ENCODE measurements at regions not wholly inside any gene's neighbourhood (a gene's known extent, or its start where the extent isn't known, plus 50 kb on each side); places are given as distances from the start of the nearest gene placed in this dataset.
"Not testable (repeated sequence)": the region's sequence is repeated elsewhere in the genome, so short reads cannot be mapped to it uniquely, and the experiment has no call there.

GRCh38 chr15:54790693-54791092 lies 406.0 kb downstream of the RSL24D1 start:
- H4K20me1 ChIP-seq (ENCODE audit: low read depth), result no peaks in the 10 kb centered on the region
- H3K36me3 ChIP-seq, result no peaks in the 10 kb centered on the region
- peaks cover 32% of the 10 kb centered on the region for H3K9me3 ChIP-seq (ENCODE audit: low read depth)
- no peak overlapping the region for H3K4me3 Mint-ChIP-seq
- H3K4me1 Mint-ChIP-seq, result no peaks in the 10 kb centered on the region
- H3K4me3 ChIP-seq, result no peak overlapping the region
- no peaks in the 10 kb centered on the region for H3K27me3 ChIP-seq
- H3K79me2 ChIP-seq (ENCODE audit: low read depth), result no peaks in the 10 kb centered on the region
- H2AFZ ChIP-seq (replicated peaks), result no peak overlapping the region
- no peak for DNase-seq (ENCODE audit: low spot score)
- H3K27me3 Mint-ChIP-seq (ENCODE audit: insufficient read depth, low read depth), result no peaks in the 10 kb centered on the region
- TF ChIP-seq EZH2phosphoT487 (IDR thresholded peaks at IDR 0.05) (no peak), CTCF (IDR thresholded peaks at IDR 0.05) (no peak), EZH2 (IDR thresholded peaks at IDR 0.05) (no peak)
- H3K4me1 ChIP-seq, result no peaks in the 10 kb centered on the region
- H3K27ac ChIP-seq, result no peak overlapping the region
- no peak overlapping the region for H3K4me2 ChIP-seq
- H3K9me3 Mint-ChIP-seq, result no peaks in the 10 kb centered on the region
- no peak overlapping the region for H3K9ac ChIP-seq
- no peak overlapping the region for H3K27ac Mint-ChIP-seq
- no peaks in the 10 kb centered on the region for H3F3A ChIP-seq (ENCODE audit: low read depth)
- H3K36me3 Mint-ChIP-seq, result no peaks in the 10 kb centered on the region

- H3K4me1 Mint-ChIP-seq, result no peaks in the 10 kb centered on the region
- H3K79me2 ChIP-seq (ENCODE audit: low read depth), result no peaks in the 10 kb centered on the region
- H3F3A ChIP-seq (ENCODE audit: low read depth), result no peaks in the 10 kb centered on the region
- no peaks in the 10 kb centered on the region for H4K20me1 ChIP-seq (ENCODE audit: low read depth)
- H3K27ac Mint-ChIP-seq, result no peak overlapping the region
- H3K36me3 ChIP-seq, result no peaks in the 10 kb centered on the region
- no peak for TF ChIP-seq CTCF (IDR thresholded peaks at IDR 0.05)
- no peak for TF ChIP-seq EZH2 (IDR thresholded peaks at IDR 0.05)
- no peak for TF ChIP-seq EZH2phosphoT487 (IDR thresholded peaks at IDR 0.05)
- no peak overlapping the region for H3K4me2 ChIP-seq
- H3K27ac ChIP-seq, result no peak overlapping the region
- no peak overlapping the region for H3K4me3 ChIP-seq
- no peak overlapping the region for H3K4me3 Mint-ChIP-seq
- peaks cover 3% of the 10 kb centered on the region for H3K27me3 Mint-ChIP-seq (ENCODE audit: insufficient read depth, low read depth)
- peaks cover 22% of the 10 kb centered on the region for H3K9me3 ChIP-seq (ENCODE audit: low read depth)
- no peak overlapping the region for H2AFZ ChIP-seq (replicated peaks)
- no peak for DNase-seq (ENCODE audit: low spot score)
- H3K4me1 ChIP-seq, result no peaks in the 10 kb centered on the region
- peaks cover 4% of the 10 kb centered on the region for H3K9me3 Mint-ChIP-seq
- no peaks in the 10 kb centered on the region for H3K36me3 Mint-ChIP-seq
- H3K9ac ChIP-seq, result no peak overlapping the region
- H3K27me3 ChIP-seq, result no peaks in the 10 kb centered on the region
These were observed 407.4 kb downstream of the RSL24D1 start for GRCh38 chr15:54789376-54789775.

- not testable (repeated sequence) for H3K4me1 ChIP-seq; H3K36me3 ChIP-seq; H3K27me3 ChIP-seq; DNase-seq (ENCODE audit: low spot score); H3K27me3 Mint-ChIP-seq (ENCODE audit: insufficient read depth, low read depth); H3K36me3 Mint-ChIP-seq; H4K20me1 ChIP-seq (ENCODE audit: low read depth); H3K4me3 Mint-ChIP-seq; H3F3A ChIP-seq (ENCODE audit: low read depth); H3K27ac Mint-ChIP-seq; H3K9ac ChIP-seq; H3K4me3 ChIP-seq; H3K4me2 ChIP-seq; H3K27ac ChIP-seq; H2AFZ ChIP-seq (replicated peaks); H3K79me2 ChIP-seq (ENCODE audit: low read depth); H3K4me1 Mint-ChIP-seq
- H3K9me3 ChIP-seq (ENCODE audit: low read depth), result peaks cover 44% of the 10 kb centered on the region
- H3K9me3 Mint-ChIP-seq, result peaks cover 17% of the 10 kb centered on the region
These were observed 415.5 kb downstream of the RSL24D1 start for GRCh38 chr15:54781220-54781619.

- H3K4me1 ChIP-seq, result no peaks in the 10 kb centered on the region
- H2AFZ ChIP-seq (replicated peaks), result no peak overlapping the region
- H3K9me3 ChIP-seq (ENCODE audit: low read depth), result peaks cover 37% of the 10 kb centered on the region
- H3K9ac ChIP-seq, result no peak overlapping the region
- H3K4me3 ChIP-seq, result no peak overlapping the region
- Mint-ChIP-seq H3K9me3 (peaks cover 12% of the 10 kb centered on the region), H3K27me3 (ENCODE audit: insufficient read depth, low read depth) (peaks cover 2% of the 10 kb centered on the region), H3K4me1 (no peaks in the 10 kb centered on the region), H3K4me3 (no peak overlapping the region), H3K27ac (no peak overlapping the region), H3K36me3 (no peaks in the 10 kb centered on the region)
- no peak overlapping the region for H3K27ac ChIP-seq
- no peaks in the 10 kb centered on the region for H3K27me3 ChIP-seq
- H3K36me3 ChIP-seq, result no peaks in the 10 kb centered on the region
- H4K20me1 ChIP-seq (ENCODE audit: low read depth), result no peaks in the 10 kb centered on the region
- H3K4me2 ChIP-seq, result no peak overlapping the region
- H3F3A ChIP-seq (ENCODE audit: low read depth), result no peaks in the 10 kb centered on the region
- H3K79me2 ChIP-seq (ENCODE audit: low read depth), result no peaks in the 10 kb centered on the region
- no peak for TF ChIP-seq EZH2phosphoT487 (IDR thresholded peaks at IDR 0.05)
- no peak for TF ChIP-seq CTCF (IDR thresholded peaks at IDR 0.05)
- no peak for TF ChIP-seq EZH2 (IDR thresholded peaks at IDR 0.05)
- DNase-seq (ENCODE audit: low spot score), result no peak
These were observed 417.5 kb downstream of the RSL24D1 start for GRCh38 chr15:54779271-54779670.
